KBM-7 (cell line): ENCODE measurements at regions not wholly inside any gene's neighbourhood (a gene's known extent, or its start where the extent isn't known, plus 50 kb on each side); places are given as distances from the start of the nearest gene placed in this dataset.

Experiments
- DNase-seq: peaks from one replicate; pipeline ENCODE4 v3.0.0-alpha.2; 2015
- in situ Hi-C: fragments of 300-500 bp; cut with MboI; formaldehyde crosslinking; loops from 2 replicates; pipeline ENCODE4 v1.14.3; 2020; ENCODE audit warnings: low sequenced_read_pairs, low pct_unique_long_range_greater_than_20kb, mixed read lengths

- in situ Hi-C loops: no loop called here
Observed at GRCh38 chr2:19790291-19790690, 111.5 kb downstream of the TTC32 start.

GRCh38 chr2:19787134-19787533, 114.6 kb downstream of the TTC32 start:
- DNase-seq: no peak
- in situ Hi-C loops: no loop called here

More at GRCh38 chr2:19790291-19790690, 111.5 kb downstream of the TTC32 start:
- DNase-seq: no peak

GRCh38 chr2:19786408-19787058, 115.2 kb downstream of the TTC32 start:
- DNase-seq: peak; percentile 65
- in situ Hi-C loops: no loop called here

DNA sequence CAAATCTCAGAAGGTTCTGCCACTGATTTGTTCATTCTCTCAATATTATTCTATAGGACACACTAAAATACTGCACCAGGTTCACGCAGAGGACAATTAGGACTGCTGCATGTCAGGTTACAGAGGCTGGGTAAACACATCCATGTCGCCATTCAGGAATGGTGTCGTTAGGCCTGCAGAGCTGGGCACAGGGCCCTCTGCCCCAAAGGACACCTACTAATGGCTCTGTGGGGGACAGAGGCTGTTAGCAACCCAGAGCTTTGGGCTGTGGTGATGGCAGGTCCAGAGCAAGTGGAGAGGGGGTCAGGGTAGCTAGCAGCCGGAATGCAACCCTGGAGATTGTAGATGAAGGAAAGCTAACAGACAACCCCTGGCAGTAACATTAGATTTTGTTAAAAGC, 115.9 kb downstream of the TTC32 start:
- no peak for DNase-seq
- in situ Hi-C loops: no loop called here

GRCh38 chr2:19785447-19785846, 116.3 kb downstream of the TTC32 start:
- in situ Hi-C loops: no loop called here
- DNase-seq: no peak

DNA sequence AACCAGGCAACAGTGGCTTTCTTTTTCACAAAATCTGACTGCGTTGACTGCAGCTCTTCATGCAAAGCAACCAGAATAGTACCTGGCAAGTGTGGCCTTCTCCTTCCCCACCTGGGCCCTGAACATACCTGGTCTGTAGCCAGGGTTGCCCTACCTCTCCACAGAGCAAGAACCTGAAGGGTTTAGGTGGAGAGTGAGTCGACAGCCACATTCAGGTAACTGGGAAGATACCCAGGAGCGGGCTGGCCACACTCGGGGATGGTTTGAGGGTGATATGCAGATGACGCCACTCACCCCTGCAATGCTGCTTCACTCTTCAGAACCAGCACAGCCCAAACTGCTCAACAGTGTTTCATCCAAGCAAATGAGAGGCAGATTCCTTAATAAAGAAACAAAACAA, 117.3 kb downstream of the TTC32 start:
- in situ Hi-C loops: no loop called here
- no peak for DNase-seq

GRCh38 chr2:19783935-19784334, 117.8 kb downstream of the TTC32 start:
- in situ Hi-C loops: no loop called here
- no peak for DNase-seq

DNA sequence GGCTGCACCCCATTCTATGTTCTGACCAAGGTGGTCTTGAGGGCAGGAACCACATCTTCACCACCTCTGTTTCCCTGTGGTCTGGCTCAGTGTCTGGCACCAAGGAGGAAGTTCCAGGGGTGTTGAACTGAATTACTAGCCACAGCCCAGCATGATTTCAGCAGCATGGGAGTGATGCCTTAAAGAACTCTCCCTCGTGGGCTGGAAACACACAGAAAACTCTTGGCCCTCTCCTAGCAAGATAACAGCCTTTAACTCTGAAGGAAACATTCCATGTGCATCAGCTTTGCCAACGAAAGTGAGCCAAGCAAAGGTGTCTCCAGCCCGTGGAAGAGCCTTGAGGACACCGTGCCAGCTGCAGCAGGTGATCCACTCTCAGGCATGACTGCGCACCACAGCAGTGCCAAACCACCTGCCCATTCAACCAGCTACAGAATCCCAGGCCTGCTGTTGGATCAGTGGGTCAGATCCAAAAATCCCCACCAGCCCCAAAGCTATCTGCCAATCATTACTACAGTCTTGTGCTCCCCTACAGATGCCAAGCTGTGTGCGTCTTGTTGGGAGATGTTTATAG, 124.8 kb downstream of the TTC32 start:
- no peak for DNase-seq
- in situ Hi-C loops: no loop called here

DNA sequence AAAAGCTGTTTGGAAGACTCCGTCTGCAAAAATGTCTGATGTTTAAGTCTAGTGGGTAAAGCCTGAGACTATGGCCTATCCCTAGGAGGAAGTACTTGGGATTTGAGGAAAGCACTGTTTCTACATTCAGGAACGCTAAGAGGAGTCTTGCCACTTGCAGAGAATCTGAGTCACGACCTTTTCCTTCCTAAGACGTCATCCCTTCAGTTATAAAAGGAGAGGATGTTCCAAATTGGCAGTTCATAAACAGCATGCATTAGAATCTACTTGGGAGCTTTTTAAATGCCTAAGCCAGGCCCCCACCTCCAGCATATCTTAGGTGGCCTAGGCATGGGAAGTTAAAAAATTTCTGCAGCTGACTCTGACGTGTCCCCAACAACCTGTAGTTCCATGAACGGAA, 125.9 kb downstream of the TTC32 start:
- DNase-seq: no peak
- in situ Hi-C loops: no loop called here

- in situ Hi-C loops: no loop called here
- DNase-seq: no peak
Observed at GRCh38 chr2:19775315-19775714, 126.5 kb downstream of the TTC32 start.

DNA sequence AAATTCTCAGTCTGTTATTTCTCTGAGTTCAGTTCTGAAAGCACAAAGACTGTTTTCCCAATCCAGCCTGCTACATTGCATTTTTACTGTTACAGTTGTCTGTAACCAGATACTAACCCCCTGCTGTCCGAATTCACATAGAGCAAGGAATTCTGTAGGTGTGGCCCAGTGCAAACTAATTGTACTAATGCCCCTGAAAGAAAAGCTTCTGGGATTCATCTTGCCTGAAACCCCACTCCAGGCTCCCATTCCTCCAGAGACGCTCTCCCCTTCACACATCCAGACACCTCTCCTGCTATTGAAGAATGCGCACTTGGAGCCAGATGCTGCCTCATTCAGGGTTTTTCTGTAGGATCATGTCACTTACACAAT, 127.0 kb downstream of the TTC32 start:
- no peak for DNase-seq
- in situ Hi-C loops: no loop called here

DNA sequence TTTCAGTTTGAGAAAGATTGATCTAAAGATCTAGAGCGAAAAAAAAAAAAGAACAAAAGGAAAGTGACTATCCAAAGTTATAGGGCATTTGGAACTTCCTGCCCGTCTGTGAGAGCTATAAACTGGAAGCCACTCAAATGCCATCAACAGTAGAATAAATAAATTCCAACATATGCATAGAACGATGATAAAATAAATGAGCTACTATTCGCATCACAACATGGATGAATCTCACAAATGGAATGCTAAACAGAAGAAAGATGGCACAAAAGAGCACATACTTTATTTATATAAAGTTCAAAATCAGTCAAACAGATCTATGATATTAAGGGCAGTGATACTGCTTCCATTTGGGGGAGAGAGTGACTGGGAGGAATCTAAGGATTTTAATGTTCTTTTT, 128.8 kb downstream of the TTC32 start:
- in situ Hi-C loops: no loop called here
- no peak for DNase-seq

GRCh38 chr2:19769513-19769912, 132.3 kb downstream of the TTC32 start:
- in situ Hi-C loops: no loop called here
- DNase-seq: no peak

DNA sequence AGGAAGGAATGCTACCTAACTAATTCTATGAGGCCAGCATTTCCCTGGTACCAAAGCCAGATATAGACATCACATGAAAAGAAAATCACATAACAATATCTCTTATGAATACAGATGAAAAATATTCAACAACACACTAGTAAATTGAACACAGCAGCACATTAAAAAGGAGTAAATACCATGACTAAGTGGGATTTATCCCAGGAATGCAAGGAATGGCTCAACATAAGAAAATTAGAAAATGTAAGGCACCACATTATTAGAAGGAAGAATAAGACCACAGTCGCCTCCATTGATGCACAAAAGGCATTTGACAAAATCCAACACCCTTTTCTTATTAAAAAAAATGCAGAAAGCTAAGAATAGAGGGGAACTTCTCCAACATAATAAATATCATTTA, 133.9 kb downstream of the TTC32 start:
- no peak for DNase-seq
- in situ Hi-C loops: no loop called here

DNA sequence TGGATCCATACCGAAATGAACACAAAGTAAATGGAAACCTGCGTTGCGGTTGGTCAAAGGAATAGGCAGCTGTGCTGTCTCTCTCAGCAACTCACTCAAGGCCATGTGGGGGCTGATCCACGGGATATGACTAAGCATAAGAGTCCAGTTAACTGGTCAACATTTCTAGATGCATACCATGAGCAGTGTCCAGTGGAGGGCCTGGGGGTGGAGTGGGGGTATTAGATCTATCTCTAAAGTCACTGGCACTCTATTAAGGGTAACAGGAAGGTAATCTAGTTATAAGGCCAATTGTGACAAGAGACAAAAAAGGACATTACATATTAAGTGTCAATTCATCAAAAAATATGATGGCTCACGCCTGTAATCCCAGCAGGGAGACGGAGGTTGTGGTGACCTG, 136.8 kb downstream of the TTC32 start:
- in situ Hi-C loops: no loop called here
- no peak for DNase-seq

DNA sequence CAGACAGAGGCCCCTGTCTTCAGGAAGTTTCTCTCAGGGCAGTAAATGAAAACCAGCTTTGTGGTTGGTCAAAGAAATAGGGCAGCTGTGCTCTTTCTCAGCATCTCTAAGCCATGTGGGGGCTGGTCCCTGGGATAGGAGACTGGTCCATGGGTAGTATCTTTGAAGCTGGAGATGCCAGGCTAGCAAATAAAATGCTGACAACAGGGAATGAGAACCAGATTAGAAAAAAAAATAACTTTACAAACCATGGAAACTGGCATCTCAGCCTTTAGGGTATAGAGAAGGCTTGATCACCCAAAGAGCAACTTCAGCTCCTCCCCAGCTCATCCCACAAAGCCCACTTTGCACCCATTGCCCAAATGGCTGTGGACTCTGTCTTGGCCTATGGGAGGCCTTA, 138.1 kb downstream of the TTC32 start:
- in situ Hi-C loops: no loop called here
- DNase-seq: no peak

DNA sequence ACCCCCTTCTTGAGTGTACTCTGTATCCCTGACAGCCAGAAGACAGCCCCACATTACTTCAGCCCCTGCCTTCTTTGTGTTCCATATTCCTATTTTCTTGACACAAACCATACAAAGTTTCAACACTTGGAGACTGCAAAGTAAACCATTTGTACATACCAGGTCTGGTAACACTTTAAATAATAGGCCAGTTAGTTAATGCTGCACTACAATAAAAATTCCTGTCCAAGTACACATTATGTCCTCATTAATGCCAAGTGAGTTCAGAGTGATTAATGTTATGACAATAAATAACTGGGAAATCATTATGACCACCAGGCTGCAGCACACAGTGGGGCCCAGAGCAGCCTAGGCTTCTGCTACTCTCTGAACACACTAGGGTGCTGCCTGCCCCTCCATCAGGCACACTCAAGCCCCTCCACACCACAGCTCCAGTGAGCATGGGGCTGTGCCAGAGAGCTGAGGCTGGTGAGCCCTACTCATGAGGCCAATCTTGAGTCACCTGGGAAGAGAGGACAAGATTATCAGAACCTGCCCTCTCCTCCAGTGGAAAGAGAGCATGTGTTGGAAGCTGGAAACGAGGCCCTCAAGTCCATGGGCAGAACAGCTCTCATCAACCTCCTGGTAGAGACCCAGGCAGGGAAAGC, 138.7 kb downstream of the TTC32 start:
- no peak for DNase-seq
- in situ Hi-C loops: no loop called here

GRCh38 chr2:19762142-19762541, 139.6 kb downstream of the TTC32 start:
- DNase-seq: no peak
- in situ Hi-C loops: no loop called here

- in situ Hi-C loops: no loop called here
- no peak for DNase-seq
Observed at GRCh38 chr2:19759880-19760279, 141.9 kb downstream of the TTC32 start.

DNA sequence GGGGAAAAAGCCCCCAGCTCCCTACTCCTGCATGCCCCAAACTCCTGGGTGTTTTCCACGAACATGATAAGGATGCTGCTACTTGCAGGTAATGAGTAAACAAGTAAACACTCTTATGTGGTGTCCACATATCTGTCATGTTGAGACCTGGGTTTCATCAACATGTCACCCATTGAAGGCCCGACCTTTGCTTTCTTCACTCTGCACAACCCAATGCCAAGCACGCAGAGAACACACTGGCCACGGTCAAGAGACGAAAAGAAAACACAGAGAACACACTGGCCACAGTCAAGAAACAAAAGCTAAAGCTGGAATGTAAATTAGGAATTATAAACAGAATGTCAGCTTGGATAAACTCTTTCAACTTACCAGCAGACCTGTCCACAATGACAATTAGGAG, 143.1 kb downstream of the TTC32 start:
- in situ Hi-C loops: no loop called here
- DNase-seq: no peak

GRCh38 chr2:19757586-19757985, 144.2 kb downstream of the TTC32 start:
- DNase-seq: no peak
- in situ Hi-C loops: no loop called here
